IMR-90 (cell line): ENCODE measurements at regions not wholly inside any gene's neighbourhood (a gene's known extent, or its start where the extent isn't known, plus 50 kb on each side); places are given as distances from the start of the nearest gene placed in this dataset.

ENCODE experiments used
- ATAC-seq: fragments of 200-7000 bp; cut with Tn5 transposase; 2 replicates; pipeline ENCODE4 v1.9.1; 2020; ENCODE audit warnings: low read depth, mild to moderate bottlenecking, moderate library complexity
- BruUV-seq: library from RNA; stranded (reverse); fragments of 400-500 nt; replicated peaks from 2 replicates; lab custom pipeline; 2021; lab: Mats Ljungman, UMichigan
- CTCF ChIA-PET: fragments of 300-600 bp; formaldehyde crosslinking; extraction: SDS; loops from one replicate; lab custom pipeline; 2021; ENCODE audit warnings: antibody characterized with exemption; lab: Yijun Ruan, JAX
- POLR2A ChIA-PET: fragments of 300-600 bp; sonication (Branson Sonifier 250); formaldehyde crosslinking; loops from one replicate; lab custom pipeline; 2022; ENCODE audit warnings: antibody characterized with exemption; ENCODE audit not compliant: unreplicated experiment; lab: Charles Lee
- DNase-seq: peaks from one replicate; pipeline ENCODE4 v3.0.0; 2013
- H2AFZ ChIP-seq: replicated peaks from 2 replicates; pipeline ENCODE3; 2013; ENCODE audit warnings: low read length, mild to moderate bottlenecking; ENCODE audit not compliant: poor library complexity
- H2AK5ac ChIP-seq: 2 replicates; pipeline ENCODE4 v1.6.1; 2013; ENCODE audit warnings: low read depth, low read length, inconsistent platforms
- H2AK9ac ChIP-seq: replicated peaks from 2 replicates; pipeline ENCODE3; 2013; ENCODE audit warnings: mild to moderate bottlenecking, low read depth, low read length, moderate library complexity; ENCODE audit not compliant: poor library complexity
- H2BK120ac ChIP-seq: 2 replicates; pipeline ENCODE4 v1.6.1; 2013; ENCODE audit warnings: low read depth, low read length, inconsistent platforms
- H2BK15ac ChIP-seq: 3 replicates; pipeline ENCODE4 v1.6.1; 2013; ENCODE audit warnings: low read depth, low read length, inconsistent platforms
- H2BK20ac ChIP-seq: 2 replicates; pipeline ENCODE4 v1.6.1; 2013; ENCODE audit warnings: low read depth, mild to moderate bottlenecking, inconsistent platforms, low read length, moderate library complexity
- H2BK5ac ChIP-seq: 2 replicates; pipeline ENCODE4 v1.6.1; 2013; ENCODE audit warnings: mild to moderate bottlenecking, low read depth, low read length, inconsistent platforms; ENCODE audit not compliant: poor library complexity, severe bottlenecking
- H3K14ac ChIP-seq: replicated peaks from 2 replicates; pipeline ENCODE4 v1.6.1; 2013; ENCODE audit warnings: low read depth, low read length, inconsistent platforms
- H3K18ac ChIP-seq: 2 replicates; pipeline ENCODE4 v1.6.1; 2013; ENCODE audit warnings: low read depth, low read length, control low read depth
- H3K23ac ChIP-seq: 2 replicates; pipeline ENCODE4 v1.6.1; 2013; ENCODE audit warnings: low read depth, low read length, inconsistent platforms
- H3K27ac ChIP-seq: 2 replicates; pipeline ENCODE4 v1.5.1; 2013; ENCODE audit warnings: mild to moderate bottlenecking, control low read depth, low read length; ENCODE audit not compliant: insufficient read depth
- H3K27me3 ChIP-seq: 2 replicates; pipeline ENCODE4 v1.6.1; 2013; ENCODE audit warnings: low read length; ENCODE audit not compliant: control insufficient read depth, insufficient read depth
- H3K36me3 ChIP-seq: 2 replicates; pipeline ENCODE4 v1.6.1; 2013; ENCODE audit warnings: low read length, mixed read lengths; ENCODE audit not compliant: control insufficient read depth, insufficient read depth
- H3K4ac ChIP-seq: 2 replicates; pipeline ENCODE4 v1.6.1; 2013; ENCODE audit warnings: low read depth, low read length, inconsistent platforms
- H3K4me1 ChIP-seq: 2 replicates; pipeline ENCODE4 v1.6.1; 2013; ENCODE audit warnings: low read length, mixed read lengths; ENCODE audit not compliant: control insufficient read depth, insufficient read depth
- H3K4me2 ChIP-seq: 2 replicates; pipeline ENCODE4 v1.6.1; 2013; ENCODE audit warnings: low read depth, mild to moderate bottlenecking, control low read depth, low read length, moderate library complexity
- H3K4me3 ChIP-seq: 2 replicates; pipeline ENCODE4 v1.5.1; 2013; ENCODE audit warnings: low read depth, mild to moderate bottlenecking, control low read depth, low read length, moderate library complexity; ENCODE audit not compliant: insufficient read depth
- H3K56ac ChIP-seq: 2 replicates; pipeline ENCODE4 v1.6.1; 2013; ENCODE audit warnings: low read length, inconsistent platforms; ENCODE audit not compliant: insufficient read depth; ENCODE audit errors: extremely low read depth
- H3K79me1 ChIP-seq, 2 experiments: 2 replicates each; pipeline ENCODE4 v1.6.1; 2013; ENCODE audit warnings: low read length in 2 of 2, inconsistent platforms in 1 of 2, low read depth in 1 of 2
- H3K9ac ChIP-seq: 2 replicates; pipeline ENCODE4 v1.6.1; 2013; ENCODE audit warnings: low read depth, low read length, control low read depth
- H3K9me1 ChIP-seq: 2 replicates; pipeline ENCODE4 v1.6.1; 2013; ENCODE audit warnings: low read length, inconsistent platforms; ENCODE audit not compliant: insufficient read depth
- H3K9me3 ChIP-seq: 2 replicates; pipeline ENCODE4 v1.6.1; 2013; ENCODE audit warnings: low read length; ENCODE audit not compliant: control insufficient read depth, insufficient read depth
- H4K20me1 ChIP-seq: 2 replicates; pipeline ENCODE4 v1.6.1; 2013; ENCODE audit warnings: low read length, inconsistent platforms; ENCODE audit not compliant: insufficient read depth
- H4K5ac ChIP-seq: 2 replicates; pipeline ENCODE4 v1.6.1; 2013; ENCODE audit warnings: mild to moderate bottlenecking, low read depth, low read length, control low read depth
- H4K8ac ChIP-seq, 2 experiments: 2 replicates each; pipeline ENCODE4 v1.6.1; 2013; ENCODE audit warnings: low read depth in 2 of 2, low read length in 2 of 2, control low read depth in 1 of 2, inconsistent platforms in 1 of 2
- H4K91ac ChIP-seq: 2 replicates; pipeline ENCODE4 v1.6.1; 2013; ENCODE audit warnings: low read depth, low read length, inconsistent platforms; ENCODE audit not compliant: insufficient read depth
- FOS ChIP-seq: fragments of 150-350 bp; IDR thresholded peaks from 2 replicates; pipeline ENCODE4 v1.6.1; 2016; ENCODE audit warnings: low read depth, low read length
- dilution Hi-C: fragments of 300-500 bp; cut with HindIII; formaldehyde crosslinking; loops from one replicate; pipeline ENCODE4 v1.14.3; 2018; ENCODE audit warnings: low sequenced_read_pairs; ENCODE audit not compliant: unreplicated experiment
- in situ Hi-C: fragments of 300-500 bp; cut with MboI; formaldehyde crosslinking; loops from 3 replicates; pipeline ENCODE4 v1.14.3; 2019; ENCODE audit warnings: low sequenced_read_pairs, inconsistent platforms, mixed read lengths
- intact Hi-C: fragments of 100-400 bp; cut with micrococcal nuclease; formaldehyde crosslinking; loops from 2 replicates; pipeline ENCODE4 v1.10.0; 2022

- no peak overlapping the region for H2BK20ac ChIP-seq
- TF ChIP-seq FOS: no peak
- no peak overlapping the region; the same call in 1 of the 2 replicates for H3K18ac ChIP-seq
- H2AK5ac ChIP-seq: no peak overlapping the region
- dilution Hi-C loops (no loop called here), in situ Hi-C loops (no loop called here), intact Hi-C loops (no loop called here)
- no peak for DNase-seq
- no peak overlapping the region for H2AFZ ChIP-seq
- H2BK15ac ChIP-seq: no peak overlapping the region
- no peak overlapping the region for H3K23ac ChIP-seq
- no peak overlapping the region for H3K9ac ChIP-seq
- H3K9me1 ChIP-seq: no peaks in the 10 kb centered on the region
- H3K9me3 ChIP-seq: no peaks in the 10 kb centered on the region
- ChIA-PET POLR2A (no interaction called here), CTCF (no interaction called here)
- no peaks in the 10 kb centered on the region for H3K27me3 ChIP-seq
- 0 out of 2 replicates have a peak overlapping the region, but pooled peaks have one; percentile 12 for H3K14ac ChIP-seq
- no peaks in the 10 kb centered on the region; the same call in 1 of the 2 replicates for H3K4me1 ChIP-seq
- no peaks in the 10 kb centered on the region for H3K79me1 ChIP-seq
- H2BK120ac ChIP-seq: no peak overlapping the region
- no peak overlapping the region for H4K91ac ChIP-seq
- ATAC-seq: no peak
- no peak overlapping the region for H3K4me3 ChIP-seq
- no peak overlapping the region for H2AK9ac ChIP-seq
- no TSS peak for BruUV-seq
- H3K4ac ChIP-seq: no peak overlapping the region
- no peak overlapping the region for H3K4me2 ChIP-seq
- no peak overlapping the region for H2BK5ac ChIP-seq
- no peaks in the 10 kb centered on the region for H3K36me3 ChIP-seq
- no peak overlapping the region for H3K27ac ChIP-seq
- H4K20me1 ChIP-seq: no peaks in the 10 kb centered on the region
- H4K8ac ChIP-seq: no peak overlapping the region
- no peak overlapping the region for H4K5ac ChIP-seq
- no peak overlapping the region for H3K56ac ChIP-seq
Measured at GRCh38 chr5:33237471-33237870, 203.3 kb upstream of the TARS1 start.
